ENCODE measurements at regions not wholly inside any gene's neighbourhood (a gene's known extent, or its start where the extent isn't known, plus 50 kb on each side); places are given as distances from the start of the nearest gene placed in this dataset.
"Not testable (repeated sequence)": the region's sequence is repeated elsewhere in the genome, so short reads cannot be mapped to it uniquely, and the experiment has no call there.

DNA sequence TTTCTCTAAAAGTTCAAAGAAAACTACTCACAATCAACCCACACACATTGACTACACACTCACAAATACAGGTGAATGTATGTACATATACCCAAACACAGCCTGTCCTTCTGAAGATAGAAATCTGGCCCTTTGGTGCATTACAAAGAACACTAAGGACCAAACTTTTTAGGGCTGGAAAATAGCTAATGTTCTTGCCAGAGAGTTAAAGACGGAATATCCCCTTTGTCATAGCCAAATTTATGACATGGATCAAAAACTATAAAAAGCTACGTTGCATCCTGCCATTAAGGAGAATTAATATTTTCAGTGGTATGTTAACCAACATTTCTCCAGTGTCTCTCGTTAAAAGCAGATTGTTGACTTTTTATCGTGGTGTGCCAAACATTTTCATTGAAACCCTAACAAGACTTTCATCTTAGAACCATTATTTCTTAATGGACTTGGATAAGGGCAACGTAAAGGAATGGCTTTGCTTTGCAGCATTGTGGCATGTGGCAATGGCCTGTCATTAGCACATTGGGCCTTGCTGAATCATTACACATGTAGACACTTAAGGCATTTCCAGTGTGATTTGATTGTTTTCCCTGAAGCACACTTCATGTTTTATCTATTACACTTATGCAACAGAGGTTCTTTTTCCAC lies 150.9 kb upstream of the MEOX2 start:
- FAIRE-seq: no peak

DNA sequence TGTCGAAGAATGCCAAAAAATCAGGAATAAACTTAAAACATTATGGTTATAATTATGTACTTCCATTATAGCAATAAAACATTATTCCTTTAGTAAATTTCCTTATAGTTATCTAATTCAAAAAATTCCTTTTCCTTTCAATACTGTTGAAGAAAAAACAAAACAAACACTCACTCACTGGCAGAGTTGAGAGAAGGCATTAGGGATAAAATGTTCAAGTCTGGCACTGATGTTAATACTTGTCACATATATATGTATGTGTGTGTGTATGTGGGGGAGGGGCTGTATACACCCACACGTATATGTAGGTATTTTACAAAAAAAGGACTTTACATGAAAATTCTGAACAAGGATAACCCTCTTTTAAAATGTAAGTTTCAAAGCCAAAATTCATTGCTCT lies 150.2 kb upstream of the MEOX2 start:
- FAIRE-seq (no peak), DNase-seq (ENCODE audit: insufficient read length, low spot score) (no peak)

More for the DNA sequence above, 150.9 kb upstream of the MEOX2 start:
- DNase-seq (ENCODE audit: insufficient read length, low spot score): no peak

DNA sequence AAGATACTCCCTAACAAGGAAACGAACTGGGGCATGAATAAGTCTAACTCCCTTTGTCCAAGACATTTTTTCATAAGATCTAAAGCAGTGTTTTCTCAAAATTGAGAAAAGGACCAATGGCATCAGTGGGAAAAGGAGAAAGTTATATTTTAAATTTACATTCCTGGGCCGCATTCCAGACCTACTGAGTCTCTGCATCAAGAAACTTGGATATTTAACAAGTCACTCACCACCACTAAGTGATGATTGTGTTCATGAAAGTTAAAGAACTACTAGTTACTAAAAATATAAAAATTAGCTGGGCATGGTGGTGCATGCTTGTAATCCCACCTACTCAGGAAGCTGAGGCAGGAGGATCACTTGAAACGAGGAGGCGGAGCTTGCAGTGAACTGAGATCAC lies 149.6 kb upstream of the MEOX2 start:
- no peak for FAIRE-seq
- DNase-seq (ENCODE audit: insufficient read length, low spot score): no peak

DNA sequence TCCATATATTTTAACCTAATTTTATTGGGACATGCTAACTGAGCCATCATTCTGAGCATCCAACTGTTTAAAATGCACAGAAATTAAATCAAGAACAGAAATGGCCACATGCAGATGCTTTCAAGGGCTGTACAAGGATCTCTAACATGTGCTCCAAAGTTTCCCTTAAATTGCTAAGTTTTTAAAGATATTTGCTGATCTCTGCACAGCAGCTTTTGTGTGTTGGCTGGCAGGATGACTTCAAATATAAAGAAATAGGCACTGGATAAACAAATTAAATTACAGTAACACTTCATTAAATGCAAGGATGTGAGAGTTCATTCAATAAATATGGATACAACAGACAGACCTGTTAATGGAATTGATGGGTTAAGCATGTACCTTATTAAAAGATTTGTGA lies 148.0 kb upstream of the MEOX2 start:
- no peak for FAIRE-seq
- no peak for DNase-seq (ENCODE audit: insufficient read length, low spot score)

DNA sequence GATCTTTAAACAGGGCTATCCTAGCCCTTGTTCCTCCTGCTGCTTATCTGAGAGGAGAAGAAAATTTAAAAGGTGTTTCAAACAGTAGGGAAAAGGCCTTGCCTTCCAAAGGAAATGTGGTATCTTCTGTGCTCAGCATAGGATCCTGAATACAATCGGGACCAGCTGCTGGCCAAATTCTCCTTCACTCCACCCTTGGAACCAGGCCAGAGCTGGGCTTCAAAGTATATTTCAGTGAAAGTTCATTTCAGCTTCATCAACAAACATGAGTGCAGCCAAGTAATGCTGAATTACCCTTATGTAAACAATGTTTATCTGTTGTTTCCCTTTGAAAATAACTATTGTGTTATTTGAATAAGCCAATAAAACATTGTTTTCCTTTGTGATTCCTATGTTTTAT lies 146.5 kb upstream of the MEOX2 start:
- no peak for FAIRE-seq
- no peak for DNase-seq (ENCODE audit: insufficient read length, low spot score)

DNA sequence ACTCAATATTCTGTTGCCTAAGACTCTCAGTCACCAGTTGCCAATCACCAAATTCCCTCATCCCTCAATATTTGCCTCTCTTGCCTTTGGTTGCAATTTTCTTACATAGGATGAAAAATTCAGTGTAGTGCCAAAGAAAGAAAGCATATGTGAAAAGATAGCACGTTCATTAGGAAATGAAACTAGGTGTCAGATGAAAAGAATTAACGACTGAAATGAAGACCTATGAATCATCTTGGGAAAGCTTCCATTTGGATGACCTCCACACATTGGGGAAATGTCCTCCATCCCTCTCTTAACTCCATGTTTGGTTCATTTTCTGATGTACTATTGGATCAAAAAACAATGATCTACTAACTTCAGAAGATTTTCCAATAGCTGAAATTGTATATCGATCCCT lies 145.1 kb upstream of the MEOX2 start:
- FAIRE-seq: no peak
- DNase-seq (ENCODE audit: insufficient read length, low spot score): no peak

DNA sequence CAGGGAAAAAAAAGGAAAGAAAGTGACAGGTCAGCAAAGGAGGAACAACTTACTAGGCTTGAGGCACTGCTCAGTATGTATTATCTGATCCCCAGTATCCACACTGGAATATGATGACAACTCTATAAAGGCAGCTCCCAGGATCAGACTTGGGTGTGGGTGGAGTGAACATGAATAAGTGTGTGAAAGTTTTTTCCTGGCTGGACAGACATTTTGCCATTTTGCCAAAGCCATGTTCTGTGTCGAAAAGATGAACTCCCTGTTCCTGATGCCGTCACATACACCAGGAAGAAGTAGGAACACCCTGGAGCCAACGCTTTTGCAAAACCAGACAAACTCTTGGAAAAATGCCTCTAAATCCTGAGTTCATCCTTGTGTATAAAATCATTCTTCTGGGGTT lies 143.2 kb upstream of the MEOX2 start:
- DNase-seq (ENCODE audit: insufficient read length, low spot score) (no peak), FAIRE-seq (no peak)

DNA sequence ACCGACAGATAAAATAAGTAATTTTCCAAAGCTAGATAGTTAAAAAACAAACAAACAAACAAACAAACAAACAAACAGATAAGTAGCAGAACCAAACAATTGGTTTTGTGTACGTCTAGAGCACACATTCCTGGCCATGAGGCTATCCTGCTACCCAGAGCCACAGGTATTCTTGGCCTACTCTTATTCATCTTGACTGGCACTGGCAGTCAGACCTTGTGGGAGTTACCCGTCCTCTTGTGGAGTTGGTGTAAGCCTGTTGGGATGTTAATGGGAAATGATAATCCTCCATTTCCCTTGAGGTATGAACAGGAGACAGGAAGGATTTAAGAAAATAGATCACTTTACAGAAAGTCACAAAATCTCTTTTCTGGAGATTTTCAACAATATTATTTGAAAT lies 142.4 kb upstream of the MEOX2 start:
- no peak for FAIRE-seq

DNA sequence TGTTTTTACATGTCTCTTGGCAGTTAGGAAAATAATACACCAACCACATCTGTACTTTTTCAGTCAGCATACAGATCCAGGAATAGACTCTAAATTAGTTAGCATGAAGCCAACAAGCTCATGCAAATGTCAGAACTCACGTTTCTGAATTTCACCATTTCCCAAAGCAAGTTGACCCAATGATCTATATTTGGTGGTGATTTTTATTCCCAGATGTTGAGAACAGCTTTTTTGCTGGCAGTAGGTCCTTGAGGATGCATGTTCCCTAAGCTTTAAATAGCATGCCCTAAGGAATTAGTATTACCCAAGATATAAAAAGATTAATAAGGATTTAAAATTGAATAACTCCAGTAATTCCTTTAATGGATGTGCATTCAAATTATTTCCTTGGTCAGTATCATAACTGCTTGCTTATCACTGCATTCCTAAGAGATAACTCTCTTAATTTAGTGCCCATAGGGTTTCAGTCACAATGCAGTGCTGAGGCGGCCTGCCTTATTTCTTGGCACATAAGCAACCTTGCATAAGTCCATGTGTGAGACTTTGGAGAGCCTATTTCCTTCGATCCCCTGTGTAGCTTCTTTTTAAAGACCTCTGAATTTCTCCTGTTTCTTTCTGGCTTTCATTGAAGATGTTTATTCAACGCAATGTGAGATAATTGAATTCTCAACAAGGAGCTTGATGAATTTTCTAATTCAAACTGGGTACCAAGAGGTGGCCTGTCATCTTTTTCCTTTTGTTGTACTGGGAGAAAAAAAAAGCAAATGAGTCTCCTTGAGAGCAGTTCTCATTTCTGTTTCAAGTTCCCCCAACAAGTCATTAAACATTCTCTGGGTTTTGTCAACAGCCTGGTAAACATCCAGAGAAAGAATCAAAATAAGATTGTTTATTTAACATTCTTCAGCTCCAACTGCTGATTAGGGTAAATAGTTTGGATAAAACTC lies 135.3 kb upstream of the MEOX2 start:
- no peak for FAIRE-seq
- no peak for DNase-seq (ENCODE audit: insufficient read length, low spot score)

More for the DNA sequence above, 142.4 kb upstream of the MEOX2 start:
- no peak for DNase-seq (ENCODE audit: insufficient read length, low spot score)

DNA sequence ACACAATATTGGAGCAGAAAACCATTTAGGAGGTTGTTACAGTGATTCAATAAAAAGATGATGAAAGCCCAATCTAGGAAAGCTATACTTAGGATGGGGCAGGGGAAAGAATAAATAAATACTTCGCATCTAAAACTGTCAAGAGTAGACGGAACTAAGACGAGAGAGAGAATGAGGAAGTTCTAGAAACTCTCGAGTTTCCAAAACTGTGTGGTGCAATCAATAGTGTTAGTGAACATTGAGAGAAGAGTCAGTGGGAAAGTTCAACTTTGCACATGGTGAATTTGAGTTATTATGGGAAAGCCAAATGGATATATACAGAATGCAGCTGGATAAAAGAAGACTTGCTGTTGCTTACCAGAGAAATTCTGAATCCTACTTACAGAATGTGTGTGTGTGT lies 133.8 kb upstream of the MEOX2 start:
- DNase-seq (ENCODE audit: insufficient read length, low spot score) (no peak), FAIRE-seq (no peak)

DNA sequence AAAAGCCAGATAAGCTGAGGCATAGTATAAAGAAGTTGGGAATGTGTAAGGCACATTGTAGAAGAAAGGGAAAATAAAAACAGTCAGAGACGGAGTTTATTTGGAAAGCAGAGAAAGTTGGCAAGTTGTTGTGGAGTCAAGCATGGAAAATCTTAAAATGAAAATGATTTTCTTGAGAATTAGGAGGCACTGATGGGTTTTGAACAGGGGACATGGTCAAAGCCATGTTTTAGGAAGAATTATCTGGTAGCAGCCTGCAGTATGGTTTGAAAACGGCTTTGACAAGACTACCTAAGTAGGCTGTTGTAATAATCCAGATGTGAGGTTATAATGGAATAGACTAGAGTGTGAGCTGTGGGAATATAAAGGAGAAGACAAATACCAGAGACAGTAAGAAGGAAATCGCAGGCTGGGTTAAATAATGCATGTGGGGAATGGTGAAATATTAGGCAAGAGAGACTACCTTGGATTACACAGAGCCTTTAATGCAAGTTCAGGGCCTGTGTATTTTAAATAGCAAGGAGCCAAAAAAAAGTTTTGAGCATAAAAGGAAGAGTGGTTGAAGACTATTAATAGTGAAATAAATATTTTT lies 130.4 kb upstream of the MEOX2 start:
- FAIRE-seq: no peak
- no peak for DNase-seq (ENCODE audit: insufficient read length, low spot score)

DNA sequence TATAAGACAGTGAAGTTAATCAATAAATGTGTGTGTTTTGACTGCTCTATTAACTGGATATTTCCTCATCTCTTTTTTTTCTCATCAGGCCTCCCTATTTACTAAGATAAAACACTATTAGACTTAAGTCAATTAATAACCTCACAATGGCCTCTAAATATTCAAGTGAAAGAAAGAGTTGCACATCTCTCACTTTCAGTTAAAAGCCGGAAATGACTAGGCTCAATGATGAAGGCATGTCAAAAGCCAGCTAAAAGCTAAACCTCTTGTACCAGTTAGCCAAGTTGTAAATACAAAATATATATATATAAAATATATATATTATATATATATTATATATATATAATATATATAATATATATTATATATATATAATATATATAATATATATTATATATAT lies 127.0 kb upstream of the MEOX2 start:
- DNase-seq (ENCODE audit: insufficient read length, low spot score) (no peak), FAIRE-seq (no peak)

DNA sequence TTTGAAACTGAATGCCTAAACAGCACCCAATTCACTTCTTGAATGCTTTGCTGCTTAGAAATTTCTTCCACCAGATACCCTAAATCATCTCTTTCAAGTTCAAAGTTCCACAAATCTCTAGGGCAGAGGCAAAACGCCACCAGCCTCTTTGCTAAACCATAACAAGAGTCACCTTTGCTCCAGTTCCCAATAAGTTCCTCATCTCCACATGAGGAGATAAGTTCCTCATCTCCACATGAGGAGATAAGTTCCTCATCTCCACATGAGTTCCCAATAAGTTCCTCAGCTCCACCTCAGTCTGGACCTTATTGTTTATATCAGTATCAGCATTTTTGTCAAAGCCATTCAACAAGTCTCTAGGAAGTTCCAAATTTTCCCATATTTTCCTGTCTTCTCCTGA lies 123.9 kb upstream of the MEOX2 start:
- not testable (repeated sequence) for DNase-seq (ENCODE audit: insufficient read length, low spot score); FAIRE-seq

DNA sequence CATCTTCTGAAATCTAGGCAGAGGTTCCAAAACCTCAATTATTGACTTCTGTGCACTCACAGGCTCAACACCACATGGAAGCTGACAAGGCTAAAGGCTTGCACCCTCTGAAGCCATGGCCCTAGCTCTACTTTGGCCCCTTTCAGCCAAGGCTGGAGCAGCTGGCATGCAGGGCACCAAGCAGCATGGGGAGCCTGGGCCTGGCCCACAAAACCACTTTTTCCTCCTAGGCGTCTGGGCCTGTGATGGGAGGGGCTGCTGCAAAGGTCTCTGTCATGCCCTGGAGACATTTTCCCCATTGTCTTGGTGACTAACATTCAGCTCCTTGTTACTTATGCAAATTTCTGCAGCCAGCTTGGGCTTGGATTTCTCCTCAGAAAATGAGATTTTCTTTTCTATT lies 123.5 kb upstream of the MEOX2 start:
- FAIRE-seq; DNase-seq (ENCODE audit: insufficient read length, low spot score): not testable (repeated sequence)

DNA sequence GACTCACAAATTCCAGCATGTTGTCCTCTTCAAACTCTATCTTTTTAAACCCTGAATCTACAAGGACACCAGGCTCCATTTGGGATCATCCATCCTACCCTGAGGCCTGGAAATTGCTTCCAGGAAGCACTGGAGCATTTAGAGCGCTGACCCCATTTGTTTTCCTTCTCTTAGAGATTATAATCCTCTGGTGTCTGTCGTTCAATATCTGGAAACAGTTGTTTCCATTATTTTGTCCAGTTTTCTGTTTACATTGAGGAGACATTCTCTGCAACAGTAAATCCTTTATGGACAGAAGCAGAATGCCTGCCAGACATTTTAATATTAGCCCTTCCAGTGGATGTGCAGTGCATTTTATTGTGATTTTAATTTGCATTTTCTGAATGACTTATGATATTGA lies 119.4 kb upstream of the MEOX2 start:
- FAIRE-seq: no peak
- DNase-seq (ENCODE audit: insufficient read length, low spot score): no peak

DNA sequence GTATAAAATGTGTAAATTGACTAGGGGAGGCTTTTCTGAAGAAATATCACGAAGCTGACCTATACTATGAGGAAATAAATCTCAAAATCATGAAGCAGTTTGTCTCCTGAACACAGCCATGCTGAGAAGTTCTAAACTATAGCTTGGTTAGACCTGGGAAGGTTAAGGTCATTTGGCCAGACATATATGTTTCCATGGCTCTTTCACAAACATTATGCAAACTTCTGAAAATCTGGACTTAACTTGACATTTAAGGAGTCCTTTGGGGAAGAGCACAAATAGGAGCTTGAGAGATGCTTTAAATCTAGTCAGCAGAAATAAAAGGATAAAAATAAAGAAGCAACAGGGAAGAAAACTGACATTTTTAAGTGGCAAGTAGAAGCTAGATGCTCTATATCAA lies 115.9 kb upstream of the MEOX2 start:
- no peak for DNase-seq (ENCODE audit: insufficient read length, low spot score)
- no peak for FAIRE-seq

DNA sequence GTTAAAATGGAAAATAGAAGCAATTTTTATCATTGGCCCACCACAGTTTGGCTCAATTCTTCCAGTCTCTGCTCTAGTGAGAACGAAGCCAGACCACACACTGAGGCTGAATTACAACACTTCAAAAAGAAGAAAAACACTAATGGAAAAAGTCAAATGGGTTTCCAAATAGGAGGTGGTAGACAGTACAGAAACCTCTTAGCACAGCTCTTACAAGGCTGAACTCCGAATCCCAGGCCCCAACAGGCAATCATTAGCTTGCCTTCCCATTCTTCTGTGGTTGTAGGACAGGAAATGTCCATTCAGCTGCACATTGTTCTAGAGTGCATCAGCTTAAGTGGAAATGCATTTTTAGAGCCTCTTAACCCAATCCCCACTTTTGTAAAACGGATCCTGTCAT lies 115.1 kb upstream of the MEOX2 start:
- no peak for DNase-seq (ENCODE audit: insufficient read length, low spot score)
- no peak for FAIRE-seq

DNA sequence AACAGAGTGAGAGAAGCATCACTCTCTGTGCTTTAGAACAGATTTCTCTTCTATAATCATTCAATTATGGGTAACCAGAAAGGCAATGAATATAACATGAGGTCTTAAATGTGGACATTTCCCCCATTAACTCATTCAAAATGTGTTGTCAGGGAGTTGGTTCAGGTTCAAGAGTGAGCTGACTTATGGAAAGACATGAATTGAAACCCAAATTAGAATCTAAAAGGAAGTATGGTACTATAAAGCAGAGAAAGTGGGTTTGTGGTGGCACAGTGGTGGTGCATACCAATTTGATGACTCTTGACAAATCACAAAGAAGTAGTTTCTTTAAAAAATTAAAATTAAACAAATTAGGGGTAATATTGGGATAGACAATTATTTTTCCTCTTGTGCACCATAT lies 114.6 kb upstream of the MEOX2 start:
- FAIRE-seq: no peak

DNA sequence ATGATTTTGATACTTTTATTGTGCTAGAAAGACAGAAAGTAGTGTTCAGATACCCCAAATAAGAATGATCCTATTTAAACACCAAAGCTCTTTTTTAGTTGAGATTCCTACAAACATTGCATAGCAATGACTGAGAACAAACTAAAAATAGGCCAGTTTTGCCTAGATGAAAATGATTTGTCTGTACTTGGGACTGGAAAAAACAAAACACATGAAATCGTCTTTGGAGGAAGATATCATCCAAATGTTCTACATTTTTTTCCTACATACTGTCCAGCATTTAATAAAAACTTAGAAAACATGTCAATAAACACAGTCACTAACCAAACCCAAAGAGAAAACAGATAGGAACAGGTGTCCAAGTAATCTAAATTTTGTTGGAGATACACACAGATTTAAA lies 111.6 kb upstream of the MEOX2 start:
- no peak for DNase-seq (ENCODE audit: insufficient read length, low spot score)
- no peak for FAIRE-seq

More for the DNA sequence above, 114.6 kb upstream of the MEOX2 start:
- no peak for DNase-seq (ENCODE audit: insufficient read length, low spot score)

DNA sequence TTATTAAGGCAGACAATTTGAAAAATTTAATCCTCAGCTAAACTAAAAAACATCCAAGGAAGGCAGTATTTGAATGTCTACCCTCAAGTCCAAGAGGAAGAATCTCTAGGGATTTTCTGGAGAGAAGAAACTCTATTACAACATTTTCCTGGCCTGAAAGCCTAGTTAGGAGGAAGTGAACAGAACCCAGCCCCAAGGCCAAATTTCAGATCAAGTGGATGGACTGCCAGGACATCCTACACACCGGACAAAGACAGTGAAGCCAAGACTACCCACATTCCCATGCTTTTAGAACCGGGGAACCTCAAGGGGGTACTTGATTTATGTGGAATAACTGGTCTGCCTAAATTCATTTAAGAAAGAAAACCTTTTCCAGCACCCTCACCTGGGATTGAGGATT lies 108.9 kb upstream of the MEOX2 start:
- no peak for FAIRE-seq
- DNase-seq (ENCODE audit: insufficient read length, low spot score): no peak

DNA sequence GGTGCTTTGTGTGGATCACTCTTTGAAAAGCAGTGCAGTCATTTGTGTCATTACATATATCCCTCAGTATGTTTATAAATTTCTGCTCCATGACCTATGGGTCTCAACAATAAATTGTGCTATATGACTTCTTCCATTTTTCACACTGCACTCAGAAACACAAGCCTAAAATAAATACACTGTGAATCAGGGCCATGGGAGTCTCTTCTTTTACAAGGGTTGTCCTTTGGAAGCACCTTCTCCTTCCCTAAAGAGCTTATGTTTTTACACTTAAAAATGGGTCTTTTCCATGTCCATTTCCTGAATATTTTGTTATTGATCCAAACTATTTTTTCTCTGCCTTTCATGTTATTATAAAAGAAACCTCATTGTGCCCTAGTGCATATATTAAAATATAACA lies 108.3 kb upstream of the MEOX2 start:
- no peak for FAIRE-seq
- no peak for DNase-seq (ENCODE audit: insufficient read length, low spot score)

DNA sequence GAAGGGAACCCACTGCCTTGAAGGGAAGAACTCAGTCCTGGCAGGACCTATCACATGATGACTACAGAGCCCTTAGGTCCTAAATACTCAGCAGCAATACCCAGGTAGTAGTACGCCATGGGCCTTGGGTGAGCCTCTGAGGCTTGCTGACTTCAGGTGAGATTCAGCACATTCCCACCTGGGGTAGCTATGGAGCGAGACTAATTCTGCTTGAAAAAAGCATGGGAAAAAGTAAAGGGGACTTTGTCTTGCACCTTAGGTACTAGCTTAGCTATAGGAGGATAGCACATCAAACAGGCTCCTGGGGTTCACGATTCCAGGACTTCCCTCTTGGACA lies 98.2 kb upstream of the MEOX2 start:
- DNase-seq (ENCODE audit: insufficient read length, low spot score) (no peak), FAIRE-seq (no peak)

Data from GM19239 (cell line).